Glomerular endothelial cell (primary cell): ENCODE measurements at regions not wholly inside any gene's neighbourhood (a gene's known extent, or its start where the extent isn't known, plus 50 kb on each side); places are given as distances from the start of the nearest gene placed in this dataset.

ENCODE experiments used
- DNase-seq: peaks from one replicate; pipeline ENCODE4 v3.0.0-alpha.2; 2011; ENCODE audit warnings: low read depth, low spot score; ENCODE audit errors: extremely low read depth

- DNase-seq, result no peak
These were observed 1267.7 kb upstream of the ADGRL4 start for GRCh38 chr1:80274256-80274655.

- no peak for DNase-seq
These were observed 1266.0 kb upstream of the ADGRL4 start for GRCh38 chr1:80272495-80272894.

GRCh38 chr1:80258659-80259058 lies 1252.1 kb upstream of the ADGRL4 start:
- DNase-seq, result no peak

- no peak for DNase-seq
These were observed 1245.1 kb upstream of the ADGRL4 start for GRCh38 chr1:80251591-80251990.

GRCh38 chr1:80251171-80251570 lies 1244.6 kb upstream of the ADGRL4 start:
- DNase-seq, result no peak

GRCh38 chr1:80250573-80251168 lies 1244.1 kb upstream of the ADGRL4 start:
- no peak for DNase-seq

- DNase-seq, result no peak
These were observed 1243.2 kb upstream of the ADGRL4 start for GRCh38 chr1:80249699-80250098.

- DNase-seq, result no peak
These were observed 1242.4 kb upstream of the ADGRL4 start for GRCh38 chr1:80248886-80249285.

- DNase-seq, result no peak
These were observed 1239.3 kb upstream of the ADGRL4 start for GRCh38 chr1:80245813-80246212.

- no peak for DNase-seq
These were observed 1237.8 kb upstream of the ADGRL4 start for GRCh38 chr1:80244372-80244771.

GRCh38 chr1:80241566-80241965 lies 1235.0 kb upstream of the ADGRL4 start:
- no peak for DNase-seq

GRCh38 chr1:80225510-80225909 lies 1219.0 kb upstream of the ADGRL4 start:
- DNase-seq, result no peak

- DNase-seq, result no peak
These were observed 1214.8 kb upstream of the ADGRL4 start for GRCh38 chr1:80221319-80221718.

- peak; percentile 36 for DNase-seq
These were observed 1211.6 kb upstream of the ADGRL4 start for GRCh38 chr1:80218112-80218511.

GRCh38 chr1:80217377-80217986 lies 1211.0 kb upstream of the ADGRL4 start:
- no peak for DNase-seq

GRCh38 chr1:80214888-80215540 lies 1208.5 kb upstream of the ADGRL4 start:
- no peak for DNase-seq

- DNase-seq, result no peak
These were observed 1206.4 kb upstream of the ADGRL4 start for GRCh38 chr1:80212948-80213347.

GRCh38 chr1:80211691-80212380 lies 1205.3 kb upstream of the ADGRL4 start:
- no peak for DNase-seq

GRCh38 chr1:80202118-80202517 lies 1195.6 kb upstream of the ADGRL4 start:
- DNase-seq, result no peak

GRCh38 chr1:80194221-80194620 lies 1187.7 kb upstream of the ADGRL4 start:
- no peak for DNase-seq

- no peak for DNase-seq
These were observed 1174.9 kb upstream of the ADGRL4 start for GRCh38 chr1:80181418-80181817.

GRCh38 chr1:80171631-80172030 lies 1165.1 kb upstream of the ADGRL4 start:
- no peak for DNase-seq
